ENCODE measurements at regions not wholly inside any gene's neighbourhood (a gene's known extent, or its start where the extent isn't known, plus 50 kb on each side); places are given as distances from the start of the nearest gene placed in this dataset.

GRCh38 chr3:24981309-24981708 is 446.8 kb upstream of the RARB start:
- DNase-seq (ENCODE audit: low read depth), result no peak

- DNase-seq (ENCODE audit: low read depth), result peak; percentile 75
Observed at GRCh38 chr3:24981924-24982323, 446.1 kb upstream of the RARB start.

- no peak for DNase-seq (ENCODE audit: low read depth)
Observed at GRCh38 chr3:24985668-24986067, 442.4 kb upstream of the RARB start.

GRCh38 chr3:24986612-24987011 is 441.5 kb upstream of the RARB start:
- DNase-seq (ENCODE audit: low read depth), result no peak

- DNase-seq (ENCODE audit: low read depth), result no peak
Observed at GRCh38 chr3:24999357-24999756, 428.7 kb upstream of the RARB start.

GRCh38 chr3:25000971-25001591 is 427.0 kb upstream of the RARB start:
- DNase-seq (ENCODE audit: low read depth), result no peak

- no peak for DNase-seq (ENCODE audit: low read depth)
Observed at GRCh38 chr3:25002052-25002451, 426.0 kb upstream of the RARB start.

GRCh38 chr3:25007974-25008658 is 419.9 kb upstream of the RARB start:
- DNase-seq (ENCODE audit: low read depth), result no peak

GRCh38 chr3:25009665-25010064 is 418.4 kb upstream of the RARB start:
- no peak for DNase-seq (ENCODE audit: low read depth)

- DNase-seq (ENCODE audit: low read depth), result no peak
Observed at GRCh38 chr3:25015599-25015998, 412.5 kb upstream of the RARB start.

GRCh38 chr3:25018909-25019308 is 409.2 kb upstream of the RARB start:
- DNase-seq (ENCODE audit: low read depth), result no peak

- DNase-seq (ENCODE audit: low read depth), result no peak
Observed at GRCh38 chr3:25019506-25019905, 408.6 kb upstream of the RARB start.

- DNase-seq (ENCODE audit: low read depth), result peak; percentile 9
Observed at GRCh38 chr3:25021816-25022215, 406.2 kb upstream of the RARB start.

- no peak for DNase-seq (ENCODE audit: low read depth)
Observed at GRCh38 chr3:25023876-25024275, 404.2 kb upstream of the RARB start.

- no peak for DNase-seq (ENCODE audit: low read depth)
Observed at GRCh38 chr3:25025236-25025635, 402.8 kb upstream of the RARB start.

GRCh38 chr3:25027650-25028049 is 400.4 kb upstream of the RARB start:
- DNase-seq (ENCODE audit: low read depth), result no peak

GRCh38 chr3:25029820-25030219 is 398.2 kb upstream of the RARB start:
- DNase-seq (ENCODE audit: low read depth), result no peak

- DNase-seq (ENCODE audit: low read depth), result no peak
Observed at GRCh38 chr3:25032344-25032743, 395.7 kb upstream of the RARB start.

GRCh38 chr3:25033407-25034029 is 394.5 kb upstream of the RARB start:
- DNase-seq (ENCODE audit: low read depth), result peak; percentile 49

- DNase-seq (ENCODE audit: low read depth), result no peak
Observed at GRCh38 chr3:25035526-25035925, 392.5 kb upstream of the RARB start.

- no peak for DNase-seq (ENCODE audit: low read depth)
Observed at GRCh38 chr3:25036633-25037032, 391.4 kb upstream of the RARB start.

GRCh38 chr3:25037049-25037547 is 391.0 kb upstream of the RARB start:
- no peak for DNase-seq (ENCODE audit: low read depth)

- no peak for DNase-seq (ENCODE audit: low read depth)
Observed at GRCh38 chr3:25038271-25038670, 389.8 kb upstream of the RARB start.

All from myocyte (in vitro differentiated cells).